ENCODE measurements at regions not wholly inside any gene's neighbourhood (a gene's known extent, or its start where the extent isn't known, plus 50 kb on each side); places are given as distances from the start of the nearest gene placed in this dataset.

- no peaks in the 10 kb centered on the region for H3K4me1 ChIP-seq (ENCODE audit: insufficient read depth, poor library complexity, severe bottlenecking)
- no peak overlapping the region for H3K27ac ChIP-seq (ENCODE audit: poor library complexity, severe bottlenecking)
- H3K4me3 ChIP-seq (ENCODE audit: severe bottlenecking) = no peak overlapping the region
- H3K27me3 ChIP-seq (ENCODE audit: insufficient read depth, poor library complexity, severe bottlenecking) = peaks cover 3% of the 10 kb centered on the region
- no peaks in the 10 kb centered on the region for H3K36me3 ChIP-seq (ENCODE audit: low read depth)
- H3K9me3 ChIP-seq (ENCODE audit: severe bottlenecking) = no peaks in the 10 kb centered on the region
- ATAC-seq (ENCODE audit: low read depth) = no peak
- no peak for TF ChIP-seq CTCF (IDR thresholded peaks at IDR 0.05; ENCODE audit: poor library complexity, severe bottlenecking)
- no peak for DNase-seq (ENCODE audit: low spot score)
These were observed 58.7 kb downstream of the OTOL1 start for GRCh38 chr3:161555320-161555719.

- DNase-seq (ENCODE audit: low spot score) (no peak), ATAC-seq (ENCODE audit: low read depth) (no peak)
- peaks cover 3% of the 10 kb centered on the region for H3K27me3 ChIP-seq (ENCODE audit: insufficient read depth, poor library complexity, severe bottlenecking)
- TF ChIP-seq CTCF (IDR thresholded peaks at IDR 0.05; ENCODE audit: poor library complexity, severe bottlenecking) = no peak
- H3K9me3 ChIP-seq (ENCODE audit: severe bottlenecking) = no peaks in the 10 kb centered on the region
- H3K4me3 ChIP-seq (ENCODE audit: severe bottlenecking) = no peak overlapping the region
- no peaks in the 10 kb centered on the region for H3K4me1 ChIP-seq (ENCODE audit: insufficient read depth, poor library complexity, severe bottlenecking)
- H3K27ac ChIP-seq (ENCODE audit: poor library complexity, severe bottlenecking) = no peak overlapping the region
- H3K36me3 ChIP-seq (ENCODE audit: low read depth) = no peaks in the 10 kb centered on the region
These were observed 59.9 kb downstream of the OTOL1 start for GRCh38 chr3:161556533-161556932.

GRCh38 chr3:161556941-161557340, 60.3 kb downstream of the OTOL1 start:
- ATAC-seq (ENCODE audit: low read depth) = no peak
- H3K9me3 ChIP-seq (ENCODE audit: severe bottlenecking) = no peaks in the 10 kb centered on the region
- TF ChIP-seq CTCF (IDR thresholded peaks at IDR 0.05; ENCODE audit: poor library complexity, severe bottlenecking) = no peak
- peaks cover 3% of the 10 kb centered on the region for H3K27me3 ChIP-seq (ENCODE audit: insufficient read depth, poor library complexity, severe bottlenecking)
- no peaks in the 10 kb centered on the region for H3K4me1 ChIP-seq (ENCODE audit: insufficient read depth, poor library complexity, severe bottlenecking)
- H3K36me3 ChIP-seq (ENCODE audit: low read depth) = no peaks in the 10 kb centered on the region
- DNase-seq (ENCODE audit: low spot score) = no peak
- H3K27ac ChIP-seq (ENCODE audit: poor library complexity, severe bottlenecking) = no peak overlapping the region
- H3K4me3 ChIP-seq (ENCODE audit: severe bottlenecking) = no peak overlapping the region

GRCh38 chr3:161557445-161558150, 61.0 kb downstream of the OTOL1 start:
- Histone ChIP-seq H3K4me3 (ENCODE audit: severe bottlenecking) (no peak overlapping the region), H3K27ac (ENCODE audit: poor library complexity, severe bottlenecking) (no peak overlapping the region), H3K9me3 (ENCODE audit: severe bottlenecking) (no peaks in the 10 kb centered on the region), H3K36me3 (ENCODE audit: low read depth) (no peaks in the 10 kb centered on the region), H3K4me1 (ENCODE audit: insufficient read depth, poor library complexity, severe bottlenecking) (no peaks in the 10 kb centered on the region), H3K27me3 (ENCODE audit: insufficient read depth, poor library complexity, severe bottlenecking) (peaks cover 3% of the 10 kb centered on the region)
- no peak for ATAC-seq (ENCODE audit: low read depth)
- TF ChIP-seq CTCF (IDR thresholded peaks at IDR 0.05; ENCODE audit: poor library complexity, severe bottlenecking) = no peak
- no peak for DNase-seq (ENCODE audit: low spot score)

GRCh38 chr3:161558236-161558635, 61.6 kb downstream of the OTOL1 start:
- Histone ChIP-seq H3K4me1 (ENCODE audit: insufficient read depth, poor library complexity, severe bottlenecking) (no peaks in the 10 kb centered on the region), H3K27me3 (ENCODE audit: insufficient read depth, poor library complexity, severe bottlenecking) (peaks cover 3% of the 10 kb centered on the region), H3K9me3 (ENCODE audit: severe bottlenecking) (no peaks in the 10 kb centered on the region), H3K27ac (ENCODE audit: poor library complexity, severe bottlenecking) (no peak overlapping the region), H3K4me3 (ENCODE audit: severe bottlenecking) (no peak overlapping the region), H3K36me3 (ENCODE audit: low read depth) (no peaks in the 10 kb centered on the region)
- DNase-seq (ENCODE audit: low spot score) = no peak
- TF ChIP-seq CTCF (IDR thresholded peaks at IDR 0.05; ENCODE audit: poor library complexity, severe bottlenecking) = no peak
- no peak for ATAC-seq (ENCODE audit: low read depth)

Data from RWPE2 (cell line).